Upper lobe of left lung (tissue), 6 donors: ENCODE measurements at regions not wholly inside any gene's neighbourhood (a gene's known extent, or its start where the extent isn't known, plus 50 kb on each side); places are given as distances from the start of the nearest gene placed in this dataset.

Experiments used
- ATAC-seq, 2 donors: fragments of 200-7000 bp; cut with Tn5 transposase; one replicate each; pipeline ENCODE4 v1.9.1; 2022; ENCODE audit warnings: mild to moderate bottlenecking in 2 of 2, moderate library complexity in 2 of 2; ENCODE audit not compliant: low FRiP score in 2 of 2
- DNase-seq, 2 donors: peaks; one replicate each; pipeline ENCODE4 v3.0.0-alpha.2; 2019 to 2020
- H3K27ac ChIP-seq, 4 donors: fragments of 200-600 bp; sonication (generic); one replicate each; pipeline ENCODE4 v1.5.1; 2016 to 2019
- H3K27me3 ChIP-seq, 4 donors: fragments of 200-600 bp; sonication (generic); one replicate each; pipeline ENCODE4 v1.5.1; 2017 to 2019
- H3K36me3 ChIP-seq, 4 donors: fragments of 200-600 bp; sonication (generic); one replicate each; pipeline ENCODE4 v1.5.1; 2016 to 2019
- H3K4me1 ChIP-seq, 4 donors: fragments of 200-600 bp; sonication (generic); one replicate each; pipeline ENCODE4 v1.5.1; 2018 to 2019
- H3K4me3 ChIP-seq, 4 donors: fragments of 200-600 bp; sonication (generic); one replicate each; pipeline ENCODE4 v1.5.1; 2017 to 2019; ENCODE audit warnings: mild to moderate bottlenecking in 2 of 4, moderate library complexity in 1 of 4
- H3K9me3 ChIP-seq, 4 donors: fragments of 200-600 bp; sonication (generic); one replicate each; pipeline ENCODE4 v1.5.1; 2018 to 2019
- CTCF ChIP-seq, 6 experiments: fragments of 450-650 bp in 4 of 6; fragments of 200-600 bp in 2 of 6; sonication (generic) in 2 of 6; IDR thresholded peaks; one replicate each; pipeline ENCODE4 v1.5.1; 2016 to 2019; ENCODE audit warnings: antibody characterized with exemption in 6 of 6
- EP300 ChIP-seq, 4 donors: sonication (generic); formaldehyde crosslinking; IDR thresholded peaks; one replicate each; pipeline ENCODE4 v1.5.1; 2017; ENCODE audit warnings: antibody characterized with exemption in 4 of 4, control low read depth in 2 of 4
- POLR2A ChIP-seq, 4 donors: fragments of 450-650 bp; IDR thresholded peaks; one replicate each; pipeline ENCODE4 v1.5.1; 2016 to 2017; ENCODE audit warnings: antibody characterized with exemption in 4 of 4, mild to moderate bottlenecking in 2 of 4
- POLR2AphosphoS5 ChIP-seq, 2 donors: sonication (generic); formaldehyde crosslinking; IDR thresholded peaks; one replicate each; pipeline ENCODE4 v1.5.1; 2017; ENCODE audit warnings: antibody characterized with exemption in 2 of 2
- WGBS, 2 donors: methylation state at CpG; one replicate each; pipeline ENCODE4 v1.1.5; 2017 to 2018; 5-methylcytosine and 5-hydroxymethylcytosine counted together
- donor health status: DM: no; HTN: no; CAD: no; lungs with moderate emphysema.
- donor health status: DM: no; HTN: yes; CAD: no; lungs with severe emphysema.

- H3K4me1 ChIP-seq, result no peaks in the 10 kb centered on the region
- DNase-seq, result no peak
- no peak overlapping the region for H3K4me3 ChIP-seq
- H3K9me3 ChIP-seq, result no peaks in the 10 kb centered on the region
- TF ChIP-seq POLR2A (IDR thresholded peaks at IDR 0.05) (no peak), CTCF (IDR thresholded peaks at IDR 0.05) (no peak), EP300 (IDR thresholded peaks at IDR 0.05) (no peak), POLR2AphosphoS5 (IDR thresholded peaks at IDR 0.05) (no peak)
- H3K36me3 ChIP-seq, result no peaks in the 10 kb centered on the region
- H3K27me3 ChIP-seq, result no peaks in the 10 kb centered on the region
- ATAC-seq, result no peak
- H3K27ac ChIP-seq, result no peak overlapping the region
- 58 to 76% methylated on average over 1 of the region's 1 CpG for WGBS, 2 donors
Measured at GRCh38 chr2:167501618-167502017, 613.3 kb downstream of the XIRP2 start.

GRCh38 chr2:167493862-167494261, 605.6 kb downstream of the XIRP2 start:
- ATAC-seq (no peak), DNase-seq (no peak)
- Histone ChIP-seq H3K27ac (no peak overlapping the region), H3K36me3 (no peaks in the 10 kb centered on the region), H3K9me3 (no peaks in the 10 kb centered on the region), H3K4me1 (no peaks in the 10 kb centered on the region), H3K4me3 (no peak overlapping the region), H3K27me3 (no peaks in the 10 kb centered on the region)
- TF ChIP-seq POLR2A (IDR thresholded peaks at IDR 0.05) (no peak), EP300 (IDR thresholded peaks at IDR 0.05) (no peak), CTCF (IDR thresholded peaks at IDR 0.05) (no peak), POLR2AphosphoS5 (IDR thresholded peaks at IDR 0.05) (no peak)

- no peak overlapping the region for H3K4me3 ChIP-seq
- H3K36me3 ChIP-seq, result no peaks in the 10 kb centered on the region
- no peaks in the 10 kb centered on the region for H3K4me1 ChIP-seq
- DNase-seq (no peak), ATAC-seq (no peak)
- no peaks in the 10 kb centered on the region for H3K9me3 ChIP-seq
- no peak for TF ChIP-seq POLR2AphosphoS5 (IDR thresholded peaks at IDR 0.05)
- no peak for TF ChIP-seq EP300 (IDR thresholded peaks at IDR 0.05)
- no peak for TF ChIP-seq POLR2A (IDR thresholded peaks at IDR 0.05)
- no peak for TF ChIP-seq CTCF (IDR thresholded peaks at IDR 0.05)
- H3K27ac ChIP-seq, result no peak overlapping the region
- no peaks in the 10 kb centered on the region for H3K27me3 ChIP-seq
Measured at GRCh38 chr2:167492486-167492885, 604.2 kb downstream of the XIRP2 start.

GRCh38 chr2:167491788-167492187, 603.5 kb downstream of the XIRP2 start:
- ATAC-seq (no peak), DNase-seq (no peak)
- Histone ChIP-seq H3K4me3 (no peak overlapping the region), H3K4me1 (no peaks in the 10 kb centered on the region), H3K9me3 (no peaks in the 10 kb centered on the region), H3K27me3 (no peaks in the 10 kb centered on the region), H3K27ac (no peak overlapping the region), H3K36me3 (no peaks in the 10 kb centered on the region)
- WGBS, 2 donors, result 94 to 97% methylated on average over 3 of the region's 3 CpGs
- TF ChIP-seq POLR2AphosphoS5 (IDR thresholded peaks at IDR 0.05), result no peak
- no peak for TF ChIP-seq EP300 (IDR thresholded peaks at IDR 0.05)
- TF ChIP-seq CTCF (IDR thresholded peaks at IDR 0.05), result no peak
- no peak for TF ChIP-seq POLR2A (IDR thresholded peaks at IDR 0.05)

GRCh38 chr2:167490455-167490854, 602.2 kb downstream of the XIRP2 start:
- Histone ChIP-seq H3K27ac (no peak overlapping the region), H3K27me3 (no peaks in the 10 kb centered on the region), H3K4me1 (no peaks in the 10 kb centered on the region), H3K9me3 (no peaks in the 10 kb centered on the region), H3K36me3 (no peaks in the 10 kb centered on the region), H3K4me3 (no peak overlapping the region)
- no peak for DNase-seq
- no peak for ATAC-seq
- TF ChIP-seq EP300 (IDR thresholded peaks at IDR 0.05) (no peak), POLR2AphosphoS5 (IDR thresholded peaks at IDR 0.05) (no peak)
